ENCODE measurements at regions not wholly inside any gene's neighbourhood (a gene's known extent, or its start where the extent isn't known, plus 50 kb on each side); places are given as distances from the start of the nearest gene placed in this dataset.

GRCh38 chr13:67769987-67770341, 539.8 kb upstream of the PCDH9 start:
- no peaks in the 10 kb centered on the region for H3K9me3 ChIP-seq (ENCODE audit: insufficient read depth, low read length)
- no peaks in the 10 kb centered on the region for H3K4me1 ChIP-seq (ENCODE audit: low read length)
- H3K4me3 ChIP-seq (ENCODE audit: low read length) = no peak overlapping the region
- H2AFZ ChIP-seq (ENCODE audit: low read depth, low read length) = no peak overlapping the region
- H3K4me2 ChIP-seq (ENCODE audit: low read length) = no peak overlapping the region
- no peaks in the 10 kb centered on the region for H3K27me3 ChIP-seq (ENCODE audit: low read depth, low read length)
- no peaks in the 10 kb centered on the region for H3K79me2 ChIP-seq (ENCODE audit: low read length)
- H3K27ac ChIP-seq (ENCODE audit: low read length) = no peak overlapping the region
- no peak overlapping the region for H3K9ac ChIP-seq (ENCODE audit: low read length)
- no peak for TF ChIP-seq CTCF (IDR thresholded peaks at IDR 0.05; ENCODE audit: low read depth, low read length)
- no peak for TF ChIP-seq EZH2phosphoT487 (IDR thresholded peaks at IDR 0.05; ENCODE audit: low read depth)
- H4K20me1 ChIP-seq (ENCODE audit: insufficient read depth, low read length) = no peaks in the 10 kb centered on the region
- no peaks in the 10 kb centered on the region for H3K36me3 ChIP-seq (replicated peaks; ENCODE audit: low read depth, low read length)

GRCh38 chr13:67769063-67769986, 539.2 kb upstream of the PCDH9 start:
- H3K9ac ChIP-seq (ENCODE audit: low read length) = no peak overlapping the region
- no peak for TF ChIP-seq EZH2phosphoT487 (IDR thresholded peaks at IDR 0.05; ENCODE audit: low read depth)
- TF ChIP-seq CTCF (IDR thresholded peaks at IDR 0.05; ENCODE audit: low read depth, low read length) = no peak
- H3K9me3 ChIP-seq (ENCODE audit: insufficient read depth, low read length) = no peaks in the 10 kb centered on the region
- no peaks in the 10 kb centered on the region for H3K27me3 ChIP-seq (ENCODE audit: low read depth, low read length)
- H3K4me2 ChIP-seq (ENCODE audit: low read length) = no peak overlapping the region
- H4K20me1 ChIP-seq (ENCODE audit: insufficient read depth, low read length) = no peaks in the 10 kb centered on the region
- H3K4me3 ChIP-seq (ENCODE audit: low read length) = no peak overlapping the region
- no peaks in the 10 kb centered on the region for H3K4me1 ChIP-seq (ENCODE audit: low read length)
- no peak overlapping the region for H3K27ac ChIP-seq (ENCODE audit: low read length)
- H2AFZ ChIP-seq (ENCODE audit: low read depth, low read length) = no peak overlapping the region
- H3K79me2 ChIP-seq (ENCODE audit: low read length) = no peaks in the 10 kb centered on the region
- no peaks in the 10 kb centered on the region for H3K36me3 ChIP-seq (replicated peaks; ENCODE audit: low read depth, low read length)

GRCh38 chr13:67763984-67764383, 533.8 kb upstream of the PCDH9 start:
- no peaks in the 10 kb centered on the region for H4K20me1 ChIP-seq (ENCODE audit: insufficient read depth, low read length)
- no peaks in the 10 kb centered on the region for H3K27me3 ChIP-seq (ENCODE audit: low read depth, low read length)
- H3K9me3 ChIP-seq (ENCODE audit: insufficient read depth, low read length) = no peaks in the 10 kb centered on the region
- TF ChIP-seq CTCF (IDR thresholded peaks at IDR 0.05; ENCODE audit: low read depth, low read length) = no peak
- no peak for TF ChIP-seq EZH2phosphoT487 (IDR thresholded peaks at IDR 0.05; ENCODE audit: low read depth)
- no peak overlapping the region for H3K27ac ChIP-seq (ENCODE audit: low read length)
- H3K4me1 ChIP-seq (ENCODE audit: low read length) = peaks cover 4% of the 10 kb centered on the region
- no peak overlapping the region for H3K4me2 ChIP-seq (ENCODE audit: low read length)
- no peaks in the 10 kb centered on the region for H3K36me3 ChIP-seq (replicated peaks; ENCODE audit: low read depth, low read length)
- H3K79me2 ChIP-seq (ENCODE audit: low read length) = no peaks in the 10 kb centered on the region
- no peak overlapping the region for H3K4me3 ChIP-seq (ENCODE audit: low read length)
- H3K9ac ChIP-seq (ENCODE audit: low read length) = no peak overlapping the region
- H2AFZ ChIP-seq (ENCODE audit: low read depth, low read length) = no peak overlapping the region

GRCh38 chr13:67763384-67763783, 533.2 kb upstream of the PCDH9 start:
- no peak overlapping the region for H2AFZ ChIP-seq (ENCODE audit: low read depth, low read length)
- no peaks in the 10 kb centered on the region for H3K36me3 ChIP-seq (replicated peaks; ENCODE audit: low read depth, low read length)
- no peaks in the 10 kb centered on the region for H3K79me2 ChIP-seq (ENCODE audit: low read length)
- TF ChIP-seq CTCF (IDR thresholded peaks at IDR 0.05; ENCODE audit: low read depth, low read length) = no peak
- TF ChIP-seq EZH2phosphoT487 (IDR thresholded peaks at IDR 0.05; ENCODE audit: low read depth) = no peak
- H3K4me2 ChIP-seq (ENCODE audit: low read length) = 0 out of 2 replicates have a peak overlapping the region, but pooled peaks have one; percentile 4
- H3K4me1 ChIP-seq (ENCODE audit: low read length) = peaks cover 4% of the 10 kb centered on the region
- H3K4me3 ChIP-seq (ENCODE audit: low read length) = no peak overlapping the region
- no peak overlapping the region for H3K27ac ChIP-seq (ENCODE audit: low read length)
- no peaks in the 10 kb centered on the region for H4K20me1 ChIP-seq (ENCODE audit: insufficient read depth, low read length)
- no peak overlapping the region for H3K9ac ChIP-seq (ENCODE audit: low read length)
- no peaks in the 10 kb centered on the region for H3K9me3 ChIP-seq (ENCODE audit: insufficient read depth, low read length)
- H3K27me3 ChIP-seq (ENCODE audit: low read depth, low read length) = no peaks in the 10 kb centered on the region
